SK-N-SH treated with all-trans-retinoic acid at 6 μM for 48 hours (cell line): ENCODE measurements at regions not wholly inside any gene's neighbourhood (a gene's known extent, or its start where the extent isn't known, plus 50 kb on each side); places are given as distances from the start of the nearest gene placed in this dataset.

Experiments
- ATAC-seq: fragments of 200-7000 bp; cut with Tn5 transposase; 3 replicates; pipeline ENCODE4 v1.9.1; 2020; ENCODE audit warnings: mild to moderate bottlenecking, moderate library complexity
- ARNTL ChIP-seq: fragments of 450-650 bp; formaldehyde crosslinking; IDR thresholded peaks from 2 replicates; pipeline ENCODE4 v1.5.0; 2020; ENCODE audit warnings: low read depth, mild to moderate bottlenecking, moderate library complexity, borderline replicate concordance
- BACH2 ChIP-seq: fragments of 250-450 bp; sonication (Bioruptor Pico); IDR thresholded peaks from 2 replicates; pipeline ENCODE4 v1.9.0; 2021; ENCODE audit warnings: mild to moderate bottlenecking, borderline replicate concordance
- CSDC2 ChIP-seq: fragments of 250-450 bp; sonication (Bioruptor Pico); IDR thresholded peaks from 2 replicates; pipeline ENCODE4 v1.5.0; 2020; ENCODE audit warnings: mild to moderate bottlenecking, moderate library complexity
- ESRRG ChIP-seq: fragments of 250-450 bp; sonication (Bioruptor Pico); IDR thresholded peaks from 2 replicates; pipeline ENCODE4 v1.6.1; 2021; ENCODE audit warnings: mild to moderate bottlenecking
- GLIS3 ChIP-seq: fragments of 250-450 bp; sonication (Bioruptor Pico); IDR thresholded peaks from 2 replicates; pipeline ENCODE4 v1.5.0; 2020; ENCODE audit warnings: mild to moderate bottlenecking, moderate library complexity
- ISL1 ChIP-seq: fragments of 250-450 bp; sonication (Bioruptor Pico); IDR thresholded peaks from 2 replicates; pipeline ENCODE4 v2.1.2; 2022; ENCODE audit warnings: mild to moderate bottlenecking, moderate library complexity
- OSR1 ChIP-seq: fragments of 250-450 bp; sonication (Bioruptor Pico); IDR thresholded peaks from 2 replicates; pipeline ENCODE4 v1.8.0; 2022; ENCODE audit warnings: moderate library complexity, mild to moderate bottlenecking, inconsistent platforms
- PPARA ChIP-seq: fragments of 250-450 bp; sonication (Bioruptor Pico); IDR thresholded peaks from 2 replicates; pipeline ENCODE4 v1.5.0; 2020; ENCODE audit warnings: mild to moderate bottlenecking, borderline replicate concordance
- RARB ChIP-seq: fragments of 250-450 bp; sonication (Bioruptor Pico); IDR thresholded peaks from 2 replicates; pipeline ENCODE4 v1.8.0; 2021; ENCODE audit warnings: mild to moderate bottlenecking, moderate library complexity
- SNAI2 ChIP-seq: fragments of 250-450 bp; sonication (Bioruptor Pico); IDR thresholded peaks from 2 replicates; pipeline ENCODE4 v1.5.0; 2020; ENCODE audit warnings: mild to moderate bottlenecking, moderate library complexity
- TCF4 ChIP-seq: fragments of 250-450 bp; sonication (Bioruptor Pico); IDR thresholded peaks from 2 replicates; pipeline ENCODE4 v1.8.0; 2021; ENCODE audit warnings: mild to moderate bottlenecking, moderate library complexity, borderline replicate concordance
- TOX ChIP-seq: fragments of 250-450 bp; sonication (Bioruptor Pico); IDR thresholded peaks from 2 replicates; pipeline ENCODE4 v1.8.0; 2021; ENCODE audit warnings: mild to moderate bottlenecking, moderate library complexity, borderline replicate concordance
- ZC3H10 ChIP-seq: fragments of 250-450 bp; sonication (Bioruptor Pico); IDR thresholded peaks from 2 replicates; pipeline ENCODE4 v1.5.1; 2021; ENCODE audit warnings: mild to moderate bottlenecking, moderate library complexity
- ZFP3 ChIP-seq: fragments of 250-450 bp; sonication (Bioruptor Pico); IDR thresholded peaks from 2 replicates; pipeline ENCODE4 v1.5.0; 2020; ENCODE audit warnings: mild to moderate bottlenecking, moderate library complexity
- ZFP30 ChIP-seq: fragments of 450-650 bp; formaldehyde crosslinking; IDR thresholded peaks from 2 replicates; pipeline ENCODE4 v1.5.0; 2022; ENCODE audit warnings: mild to moderate bottlenecking, moderate library complexity
- ZNF565 ChIP-seq: fragments of 450-650 bp; formaldehyde crosslinking; conservative IDR thresholded peaks from 2 replicates; pipeline ENCODE4 v1.5.0; 2020; ENCODE audit warnings: low read depth, mild to moderate bottlenecking, moderate library complexity
- ZNF70 ChIP-seq: fragments of 450-650 bp; formaldehyde crosslinking; IDR thresholded peaks from 2 replicates; pipeline ENCODE4 v1.5.0; 2020; ENCODE audit warnings: mild to moderate bottlenecking, moderate library complexity
- ZNF8 ChIP-seq: fragments of 450-650 bp; formaldehyde crosslinking; IDR thresholded peaks from 2 replicates; pipeline ENCODE4 v1.5.0; 2020; ENCODE audit warnings: mild to moderate bottlenecking, moderate library complexity
- TF ChIP-seq, protein P1 (sequence below): fragments of 250-450 bp; sonication (Bioruptor Pico); IDR thresholded peaks from 2 replicates; pipeline ENCODE4 v1.8.0; 2020; ENCODE audit warnings: mild to moderate bottlenecking, moderate library complexity, borderline replicate concordance
- TF ChIP-seq, protein P2 (sequence below): fragments of 250-450 bp; sonication (Bioruptor Pico); IDR thresholded peaks from 2 replicates; pipeline ENCODE4 v1.5.1; 2021; ENCODE audit warnings: mild to moderate bottlenecking, moderate library complexity
- TF ChIP-seq, protein P3 (sequence below): fragments of 250-450 bp; sonication (Bioruptor Pico); IDR thresholded peaks from 2 replicates; pipeline ENCODE4 v1.8.0; 2021; ENCODE audit warnings: low read depth, mild to moderate bottlenecking, moderate library complexity, borderline replicate concordance
- TF ChIP-seq, protein P4 (sequence below): fragments of 250-450 bp; sonication (Bioruptor Pico); IDR thresholded peaks from 2 replicates; pipeline ENCODE4 v1.5.0; 2020; ENCODE audit warnings: mild to moderate bottlenecking, moderate library complexity
- TF ChIP-seq, protein P5 (sequence below): fragments of 250-450 bp; sonication (Bioruptor Pico); IDR thresholded peaks from 2 replicates; pipeline ENCODE4 v1.5.1; 2020; ENCODE audit warnings: low read depth, mild to moderate bottlenecking, moderate library complexity

DNA sequence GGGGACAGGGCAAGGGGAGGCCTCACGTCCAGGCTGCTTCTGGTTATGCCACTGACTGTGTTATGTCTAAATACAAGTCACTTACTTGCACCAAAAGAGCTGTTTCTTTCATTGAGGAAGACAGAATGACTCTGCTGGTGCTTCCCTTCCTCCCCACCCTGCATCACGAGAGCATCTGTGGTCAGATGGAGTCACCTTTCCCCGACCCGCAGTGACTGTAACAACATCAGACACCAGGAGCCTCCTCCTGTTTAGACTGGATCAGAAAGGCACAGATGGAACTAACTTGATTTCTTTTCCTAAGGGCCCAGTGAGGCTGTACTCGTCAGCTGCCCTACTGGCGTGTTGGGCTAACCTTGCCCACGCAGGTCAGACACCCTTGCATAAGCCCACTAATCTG lies 90.3 kb upstream of the ZNF536 start:
- ATAC-seq: no peak
- no peak for TF ChIP-seq OSR1 (CRISPR knock-in tag)
- TF ChIP-seq, protein P1, sequence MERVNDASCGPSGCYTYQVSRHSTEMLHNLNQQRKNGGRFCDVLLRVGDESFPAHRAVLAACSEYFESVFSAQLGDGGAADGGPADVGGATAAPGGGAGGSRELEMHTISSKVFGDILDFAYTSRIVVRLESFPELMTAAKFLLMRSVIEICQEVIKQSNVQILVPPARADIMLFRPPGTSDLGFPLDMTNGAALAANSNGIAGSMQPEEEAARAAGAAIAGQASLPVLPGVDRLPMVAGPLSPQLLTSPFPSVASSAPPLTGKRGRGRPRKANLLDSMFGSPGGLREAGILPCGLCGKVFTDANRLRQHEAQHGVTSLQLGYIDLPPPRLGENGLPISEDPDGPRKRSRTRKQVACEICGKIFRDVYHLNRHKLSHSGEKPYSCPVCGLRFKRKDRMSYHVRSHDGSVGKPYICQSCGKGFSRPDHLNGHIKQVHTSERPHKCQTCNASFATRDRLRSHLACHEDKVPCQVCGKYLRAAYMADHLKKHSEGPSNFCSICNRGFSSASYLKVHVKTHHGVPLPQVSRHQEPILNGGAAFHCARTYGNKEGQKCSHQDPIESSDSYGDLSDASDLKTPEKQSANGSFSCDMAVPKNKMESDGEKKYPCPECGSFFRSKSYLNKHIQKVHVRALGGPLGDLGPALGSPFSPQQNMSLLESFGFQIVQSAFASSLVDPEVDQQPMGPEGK (CRISPR knock-in tag): no peak
- no peak for TF ChIP-seq PPARA (CRISPR knock-in tag)
- TF ChIP-seq ZNF70 (CRISPR knock-in tag): no peak
- TF ChIP-seq ZFP30: no peak
- TF ChIP-seq TOX: no peak
- no peak for TF ChIP-seq ARNTL (CRISPR knock-in tag)
- no peak for TF ChIP-seq BACH2 (CRISPR knock-in tag)
- TF ChIP-seq, protein P2, sequence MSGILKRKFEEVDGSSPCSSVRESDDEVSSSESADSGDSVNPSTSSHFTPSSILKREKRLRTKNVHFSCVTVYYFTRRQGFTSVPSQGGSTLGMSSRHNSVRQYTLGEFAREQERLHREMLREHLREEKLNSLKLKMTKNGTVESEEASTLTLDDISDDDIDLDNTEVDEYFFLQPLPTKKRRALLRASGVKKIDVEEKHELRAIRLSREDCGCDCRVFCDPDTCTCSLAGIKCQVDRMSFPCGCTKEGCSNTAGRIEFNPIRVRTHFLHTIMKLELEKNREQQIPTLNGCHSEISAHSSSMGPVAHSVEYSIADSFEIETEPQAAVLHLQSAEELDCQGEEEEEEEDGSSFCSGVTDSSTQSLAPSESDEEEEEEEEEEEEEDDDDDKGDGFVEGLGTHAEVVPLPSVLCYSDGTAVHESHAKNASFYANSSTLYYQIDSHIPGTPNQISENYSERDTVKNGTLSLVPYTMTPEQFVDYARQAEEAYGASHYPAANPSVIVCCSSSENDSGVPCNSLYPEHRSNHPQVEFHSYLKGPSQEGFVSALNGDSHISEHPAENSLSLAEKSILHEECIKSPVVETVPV: no peak
- no peak for TF ChIP-seq ZFP3 (CRISPR knock-in tag)
- TF ChIP-seq SNAI2 (CRISPR knock-in tag): no peak
- no peak for TF ChIP-seq ZNF565 (CRISPR knock-in tag)
- TF ChIP-seq, protein P3, sequence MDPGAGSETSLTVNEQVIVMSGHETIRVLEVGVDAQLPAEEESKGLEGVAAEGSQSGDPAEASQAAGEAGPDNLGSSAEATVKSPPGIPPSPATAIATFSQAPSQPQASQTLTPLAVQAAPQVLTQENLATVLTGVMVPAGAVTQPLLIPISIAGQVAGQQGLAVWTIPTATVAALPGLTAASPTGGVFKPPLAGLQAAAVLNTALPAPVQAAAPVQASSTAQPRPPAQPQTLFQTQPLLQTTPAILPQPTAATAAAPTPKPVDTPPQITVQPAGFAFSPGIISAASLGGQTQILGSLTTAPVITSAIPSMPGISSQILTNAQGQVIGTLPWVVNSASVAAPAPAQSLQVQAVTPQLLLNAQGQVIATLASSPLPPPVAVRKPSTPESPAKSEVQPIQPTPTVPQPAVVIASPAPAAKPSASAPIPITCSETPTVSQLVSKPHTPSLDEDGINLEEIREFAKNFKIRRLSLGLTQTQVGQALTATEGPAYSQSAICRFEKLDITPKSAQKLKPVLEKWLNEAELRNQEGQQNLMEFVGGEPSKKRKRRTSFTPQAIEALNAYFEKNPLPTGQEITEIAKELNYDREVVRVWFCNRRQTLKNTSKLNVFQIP (CRISPR knock-in tag): no peak
- no peak for TF ChIP-seq ISL1
- TF ChIP-seq, protein P4, sequence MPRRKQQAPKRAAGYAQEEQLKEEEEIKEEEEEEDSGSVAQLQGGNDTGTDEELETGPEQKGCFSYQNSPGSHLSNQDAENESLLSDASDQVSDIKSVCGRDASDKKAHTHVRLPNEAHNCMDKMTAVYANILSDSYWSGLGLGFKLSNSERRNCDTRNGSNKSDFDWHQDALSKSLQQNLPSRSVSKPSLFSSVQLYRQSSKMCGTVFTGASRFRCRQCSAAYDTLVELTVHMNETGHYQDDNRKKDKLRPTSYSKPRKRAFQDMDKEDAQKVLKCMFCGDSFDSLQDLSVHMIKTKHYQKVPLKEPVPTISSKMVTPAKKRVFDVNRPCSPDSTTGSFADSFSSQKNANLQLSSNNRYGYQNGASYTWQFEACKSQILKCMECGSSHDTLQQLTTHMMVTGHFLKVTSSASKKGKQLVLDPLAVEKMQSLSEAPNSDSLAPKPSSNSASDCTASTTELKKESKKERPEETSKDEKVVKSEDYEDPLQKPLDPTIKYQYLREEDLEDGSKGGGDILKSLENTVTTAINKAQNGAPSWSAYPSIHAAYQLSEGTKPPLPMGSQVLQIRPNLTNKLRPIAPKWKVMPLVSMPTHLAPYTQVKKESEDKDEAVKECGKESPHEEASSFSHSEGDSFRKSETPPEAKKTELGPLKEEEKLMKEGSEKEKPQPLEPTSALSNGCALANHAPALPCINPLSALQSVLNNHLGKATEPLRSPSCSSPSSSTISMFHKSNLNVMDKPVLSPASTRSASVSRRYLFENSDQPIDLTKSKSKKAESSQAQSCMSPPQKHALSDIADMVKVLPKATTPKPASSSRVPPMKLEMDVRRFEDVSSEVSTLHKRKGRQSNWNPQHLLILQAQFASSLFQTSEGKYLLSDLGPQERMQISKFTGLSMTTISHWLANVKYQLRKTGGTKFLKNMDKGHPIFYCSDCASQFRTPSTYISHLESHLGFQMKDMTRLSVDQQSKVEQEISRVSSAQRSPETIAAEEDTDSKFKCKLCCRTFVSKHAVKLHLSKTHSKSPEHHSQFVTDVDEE (CRISPR knock-in tag): no peak
- no peak for TF ChIP-seq GLIS3 (CRISPR knock-in tag)
- TF ChIP-seq CSDC2: no peak
- no peak for TF ChIP-seq ESRRG (CRISPR knock-in tag)
- TF ChIP-seq ZC3H10: no peak
- TF ChIP-seq, protein P5, sequence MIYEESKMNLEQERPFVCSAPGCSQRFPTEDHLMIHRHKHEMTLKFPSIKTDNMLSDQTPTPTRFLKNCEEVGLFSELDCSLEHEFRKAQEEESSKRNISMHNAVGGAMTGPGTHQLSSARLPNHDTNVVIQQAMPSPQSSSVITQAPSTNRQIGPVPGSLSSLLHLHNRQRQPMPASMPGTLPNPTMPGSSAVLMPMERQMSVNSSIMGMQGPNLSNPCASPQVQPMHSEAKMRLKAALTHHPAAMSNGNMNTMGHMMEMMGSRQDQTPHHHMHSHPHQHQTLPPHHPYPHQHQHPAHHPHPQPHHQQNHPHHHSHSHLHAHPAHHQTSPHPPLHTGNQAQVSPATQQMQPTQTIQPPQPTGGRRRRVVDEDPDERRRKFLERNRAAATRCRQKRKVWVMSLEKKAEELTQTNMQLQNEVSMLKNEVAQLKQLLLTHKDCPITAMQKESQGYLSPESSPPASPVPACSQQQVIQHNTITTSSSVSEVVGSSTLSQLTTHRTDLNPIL (CRISPR knock-in tag): no peak

DNA sequence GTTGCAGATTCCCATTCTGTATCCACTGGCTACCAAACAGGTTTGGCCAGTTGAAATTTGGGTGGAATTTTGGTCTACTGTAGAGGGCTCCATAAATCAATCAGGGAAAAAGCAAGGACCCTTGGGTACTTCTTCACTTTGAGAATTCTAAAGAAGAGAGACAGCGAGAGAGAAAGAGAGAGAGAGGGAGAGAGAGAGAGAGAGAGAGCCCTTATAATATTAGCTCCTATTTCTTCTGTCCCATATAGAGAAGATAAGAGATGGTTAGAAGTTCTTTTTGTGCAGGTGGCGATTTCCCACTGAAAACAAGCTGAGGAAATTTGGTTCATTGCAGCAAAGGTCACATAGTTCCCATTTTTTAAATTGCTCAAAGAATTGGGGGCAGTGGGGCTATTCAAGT lies 88.6 kb upstream of the ZNF536 start:
- no peak for ATAC-seq
- TF ChIP-seq, protein P2: no peak
- TF ChIP-seq, protein P4 (CRISPR knock-in tag): no peak
- TF ChIP-seq, protein P1 (CRISPR knock-in tag): no peak
- no peak for TF ChIP-seq ESRRG (CRISPR knock-in tag)
- TF ChIP-seq CSDC2: no peak
- TF ChIP-seq SNAI2 (CRISPR knock-in tag): no peak
- TF ChIP-seq ZNF70 (CRISPR knock-in tag): no peak
- no peak for TF ChIP-seq RARB
- no peak for TF ChIP-seq ZNF8
- TF ChIP-seq TCF4 (CRISPR knock-in tag): no peak
- TF ChIP-seq ZC3H10: no peak
- TF ChIP-seq ZFP3 (CRISPR knock-in tag): no peak
- no peak for TF ChIP-seq ISL1
- TF ChIP-seq, protein P5 (CRISPR knock-in tag): no peak
- no peak for TF ChIP-seq ZNF565 (CRISPR knock-in tag)
